Activated CD8-positive, alpha-beta memory T cell treated with anti-CD3 and anti-CD28 coated beads for 36 hours (primary cell): ENCODE measurements at regions not wholly inside any gene's neighbourhood (a gene's known extent, or its start where the extent isn't known, plus 50 kb on each side); places are given as distances from the start of the nearest gene placed in this dataset.
"Not testable (repeated sequence)": the region's sequence is repeated elsewhere in the genome, so short reads cannot be mapped to it uniquely, and the experiment has no call there.

Experiments used
- CTCF ChIA-PET: fragments of 350-600 bp; sonication (Branson Sonifier 250); formaldehyde crosslinking; loops from one replicate; lab custom pipeline; 2021; ENCODE audit warnings: antibody characterized with exemption; lab: Charles Lee
- POLR2A ChIA-PET: fragments of 350-600 bp; sonication (Branson Sonifier 250); formaldehyde crosslinking; loops from one replicate; lab custom pipeline; 2021; ENCODE audit warnings: antibody characterized with exemption; lab: Charles Lee

DNA sequence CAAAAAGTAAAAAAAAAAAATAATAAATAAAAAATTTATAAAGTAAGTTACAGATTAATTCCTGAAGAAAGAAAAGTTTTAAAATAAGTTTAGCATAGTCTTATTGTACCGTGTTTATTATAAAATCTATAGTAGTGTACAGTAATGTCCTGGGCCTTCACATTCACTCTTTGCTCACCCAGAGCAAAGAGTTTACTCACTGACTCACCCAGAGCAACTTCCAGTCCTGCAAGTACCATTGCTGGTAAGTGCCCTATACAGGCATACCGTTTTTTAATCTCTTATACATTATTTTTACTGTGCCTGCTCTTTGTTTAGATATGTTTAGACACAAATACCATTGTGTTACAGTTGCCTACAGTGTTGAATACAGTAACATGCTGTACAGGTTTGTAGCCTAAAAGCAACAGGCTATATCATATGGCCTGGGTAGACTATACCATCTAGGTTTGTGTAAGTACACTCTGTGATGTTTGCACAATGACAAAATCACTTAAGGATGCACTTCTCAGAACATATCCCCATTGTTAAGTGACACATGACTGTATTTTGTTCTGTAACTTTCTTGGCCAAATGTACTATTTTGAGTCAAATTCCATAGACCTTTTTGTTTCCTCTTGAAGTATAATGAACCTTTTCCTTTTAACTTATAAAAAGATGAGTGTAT lies 199.0 kb upstream of the NUDT6 start:
- POLR2A ChIA-PET: no interaction called here
- CTCF ChIA-PET: no interaction called here

- POLR2A ChIA-PET: no interaction called here
- CTCF ChIA-PET: no interaction called here
Measured at GRCh38 chr4:123125477-123125876, 203.1 kb upstream of the NUDT6 start.

- POLR2A ChIA-PET: no interaction called here
- CTCF ChIA-PET: no interaction called here
Measured at GRCh38 chr4:123127218-123127617, 204.8 kb upstream of the NUDT6 start.

DNA sequence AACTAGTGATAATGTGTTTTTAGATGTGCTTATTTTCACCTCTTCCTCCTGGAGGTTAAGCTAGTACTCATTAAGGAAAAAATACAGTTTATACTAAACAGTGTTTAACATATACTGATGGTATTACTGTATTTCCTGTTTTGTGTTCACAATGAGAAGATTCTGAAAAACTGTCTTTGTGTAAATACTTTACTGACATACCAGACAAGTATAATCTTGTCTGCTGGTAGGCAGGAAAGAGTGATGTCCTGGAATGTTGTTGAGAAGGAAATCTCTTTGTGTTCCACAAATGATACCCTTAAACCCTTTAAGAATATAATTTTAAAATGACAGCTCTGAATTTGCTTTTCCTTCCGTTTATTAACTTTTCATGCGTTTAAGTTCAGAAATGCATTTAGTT lies 205.5 kb upstream of the NUDT6 start:
- POLR2A ChIA-PET: no interaction called here
- CTCF ChIA-PET: no interaction called here

DNA sequence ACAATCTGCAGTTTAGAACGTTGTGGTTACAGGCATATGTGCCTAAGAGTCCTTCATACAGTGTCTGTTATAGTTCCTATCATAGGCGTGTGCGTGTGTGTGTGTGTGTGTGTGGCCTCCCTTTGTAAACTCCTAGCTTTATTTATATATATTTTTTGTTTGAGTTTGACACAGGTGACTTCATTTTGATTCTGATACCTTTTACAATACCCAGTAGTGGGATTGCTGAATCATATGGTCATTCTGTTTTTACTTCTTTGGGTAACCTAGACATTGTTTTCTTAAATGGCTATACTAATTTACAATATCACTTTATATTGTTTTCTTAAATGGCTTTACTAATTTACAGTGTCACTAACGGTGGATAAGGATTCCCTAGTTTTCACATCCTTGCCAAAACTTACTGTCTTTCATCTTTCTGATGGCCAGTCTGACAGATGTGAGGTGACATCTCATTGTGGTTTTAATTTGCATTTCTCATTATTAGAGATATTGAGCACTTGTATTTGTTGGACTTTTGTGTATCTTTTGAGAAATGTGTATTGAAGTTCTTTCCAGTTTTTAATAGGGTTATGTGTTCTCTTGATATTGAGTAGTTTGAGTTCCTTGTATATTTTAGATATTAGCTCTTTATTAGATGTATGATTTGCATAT lies 211.1 kb upstream of the NUDT6 start:
- POLR2A ChIA-PET: interaction anchor here (0.5 kb wide), 1 partner anchor 105 kb away, joined by 3 read pairs; no protein-coding TSS in a partner anchor
- CTCF ChIA-PET: no interaction called here

DNA sequence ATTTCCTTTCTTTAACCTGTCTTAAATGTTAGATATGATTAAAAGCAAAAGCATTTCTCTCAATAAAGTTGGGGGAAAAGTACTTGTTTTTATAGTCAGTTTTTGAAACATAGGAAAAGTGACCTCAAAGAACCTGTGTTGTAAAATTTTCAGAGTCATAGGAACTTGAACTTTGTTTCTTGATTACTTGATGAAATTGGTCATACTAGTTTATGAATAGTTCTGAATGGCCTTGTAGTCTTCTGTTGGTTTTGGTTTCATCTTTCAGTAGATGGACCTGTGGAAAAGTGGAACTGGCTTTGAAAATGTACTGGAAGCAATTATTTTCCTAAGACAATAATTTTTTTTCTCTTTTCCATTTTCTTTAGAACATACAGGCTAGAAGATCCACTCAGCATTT lies 222.2 kb upstream of the NUDT6 start:
- CTCF ChIA-PET: no interaction called here
- POLR2A ChIA-PET: no interaction called here

- ChIA-PET POLR2A (no interaction called here), CTCF (no interaction called here)
Measured at GRCh38 chr4:123158576-123158975, 236.2 kb upstream of the NUDT6 start.

DNA sequence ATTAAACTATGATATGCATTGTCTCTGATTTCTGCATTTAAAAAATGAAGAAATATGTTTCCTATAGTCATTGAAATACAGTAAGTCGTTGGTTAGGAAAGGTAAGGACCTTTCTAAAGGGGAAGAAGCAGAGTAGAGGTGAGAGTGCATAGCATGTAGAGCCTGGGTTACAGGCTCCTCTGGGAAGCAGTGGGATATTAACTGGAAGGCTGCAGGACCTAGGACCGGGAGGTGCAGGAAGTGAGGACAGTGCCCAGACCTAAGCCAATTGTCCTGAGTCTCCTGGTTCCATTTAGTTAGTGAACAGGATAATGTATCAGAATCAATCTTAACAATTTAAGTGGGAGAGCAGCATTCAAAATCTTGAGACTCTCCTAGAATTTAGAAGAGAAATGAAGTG lies 237.1 kb upstream of the NUDT6 start:
- ChIA-PET CTCF (no interaction called here), POLR2A (no interaction called here)

DNA sequence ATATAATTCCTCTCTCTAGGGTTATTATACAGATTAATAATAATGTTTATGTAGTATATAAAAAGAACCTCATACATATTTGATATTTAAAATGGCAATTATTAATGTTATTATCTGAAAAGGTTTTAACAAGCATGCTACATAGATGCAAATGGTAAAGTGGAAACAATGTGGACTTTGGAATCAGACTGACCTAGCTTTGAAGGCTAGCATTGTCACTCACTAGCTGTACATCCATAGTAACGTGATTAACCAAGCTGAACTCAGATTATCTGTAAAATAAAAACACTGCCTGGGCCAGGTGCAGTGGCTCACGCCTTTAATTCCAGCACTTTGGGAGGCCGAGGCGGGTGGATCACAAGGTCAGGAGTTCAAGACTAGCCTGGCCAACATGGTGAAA lies 233.7 kb upstream of the SPRY1 start:
- POLR2A ChIA-PET: no interaction called here

GRCh38 chr4:123163501-123163900 lies 233.1 kb upstream of the SPRY1 start:
- CTCF ChIA-PET: no interaction called here
- POLR2A ChIA-PET: no interaction called here

More for the DNA sequence above, 233.7 kb upstream of the SPRY1 start:
- CTCF ChIA-PET: no interaction called here

DNA sequence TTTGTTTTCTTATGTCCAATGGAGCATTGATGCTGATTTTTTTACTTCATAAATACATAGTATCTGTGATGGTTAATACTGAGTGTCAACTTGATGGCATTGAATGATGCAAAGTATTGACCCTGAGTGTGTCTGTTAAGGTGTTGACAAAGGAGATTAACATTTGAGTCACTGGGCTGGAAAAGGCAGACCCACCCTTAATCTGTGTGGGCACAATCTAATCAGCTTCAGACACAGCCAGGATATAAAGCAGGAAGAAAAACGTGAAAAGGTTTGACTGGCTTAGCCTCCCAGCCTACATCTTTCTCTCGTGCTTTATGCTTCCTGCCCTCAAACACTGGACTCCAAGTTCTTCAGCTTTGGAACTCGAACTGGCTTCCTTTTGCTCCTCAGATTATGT lies 230.6 kb upstream of the SPRY1 start:
- ChIA-PET CTCF (no interaction called here), POLR2A (no interaction called here)

DNA sequence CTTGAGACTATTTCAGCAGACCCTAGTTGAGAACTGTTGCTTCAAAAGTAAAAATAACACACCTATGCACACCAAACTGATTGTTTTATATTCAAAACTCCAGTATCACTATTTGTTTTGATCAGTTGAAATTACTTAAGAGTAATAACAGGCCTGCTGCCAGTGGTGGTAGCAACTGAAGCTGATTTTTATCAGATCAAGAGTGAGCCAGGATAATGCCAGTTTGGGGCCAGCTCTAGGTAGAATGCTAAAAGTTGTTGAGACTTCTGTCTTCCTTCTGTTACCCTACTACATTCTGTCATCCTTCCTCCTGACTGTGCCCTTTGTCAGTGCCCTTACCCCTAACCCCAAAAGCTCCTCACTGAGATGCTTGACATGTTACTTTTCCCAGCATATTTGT lies 228.7 kb upstream of the SPRY1 start:
- CTCF ChIA-PET: no interaction called here

GRCh38 chr4:123168812-123169211 lies 227.8 kb upstream of the SPRY1 start:
- POLR2A ChIA-PET: no interaction called here
- CTCF ChIA-PET: interaction anchor here (1.2 kb wide), 1 partner anchor 11 kb away, joined by 3 read pairs; no protein-coding TSS in a partner anchor

More for the DNA sequence above, 228.7 kb upstream of the SPRY1 start:
- POLR2A ChIA-PET: interaction anchor here (0.6 kb wide), 1 partner anchor 125 kb away, joined by 3 read pairs; no protein-coding TSS in a partner anchor

DNA sequence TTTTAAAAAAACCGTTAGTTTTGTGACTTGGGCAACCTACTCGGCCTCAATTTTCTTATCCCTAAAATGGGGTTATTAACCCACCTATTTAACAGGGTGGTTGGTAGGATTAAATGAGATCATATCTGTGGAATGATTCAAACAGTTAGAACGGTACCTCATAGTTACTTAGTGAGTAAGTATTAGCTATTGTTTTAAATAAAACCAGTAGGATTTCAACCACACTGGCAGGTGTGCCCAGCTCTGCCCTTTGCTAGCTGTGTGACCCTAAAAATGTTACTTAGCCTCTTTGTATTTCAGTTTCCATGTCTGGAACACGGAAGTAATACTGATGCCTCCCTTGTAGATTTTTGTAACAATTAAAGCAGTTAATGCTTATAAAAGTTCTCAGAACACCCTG lies 225.8 kb upstream of the SPRY1 start:
- CTCF ChIA-PET: no interaction called here
- POLR2A ChIA-PET: no interaction called here

GRCh38 chr4:123176605-123177004 lies 220.0 kb upstream of the SPRY1 start:
- ChIA-PET POLR2A (no interaction called here), CTCF (no interaction called here)

DNA sequence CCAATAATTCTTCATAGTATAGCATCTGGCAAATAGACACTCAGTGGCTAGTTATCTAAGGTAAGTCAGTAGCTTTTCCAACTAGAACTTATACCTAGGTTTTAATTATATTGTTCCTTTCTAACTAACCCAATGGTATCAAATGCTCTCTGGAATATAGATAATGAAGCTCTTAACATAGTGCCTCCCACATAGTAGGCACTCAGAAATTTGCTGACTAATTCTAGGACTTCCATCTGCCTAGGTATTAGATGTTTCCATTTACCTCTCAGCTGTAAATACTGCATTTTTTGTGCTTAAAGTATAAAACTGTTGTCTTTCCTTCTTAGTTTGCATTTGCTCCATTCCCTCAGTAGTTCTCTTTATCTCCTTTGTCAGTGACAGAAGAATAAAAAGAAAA lies 214.3 kb upstream of the SPRY1 start:
- POLR2A ChIA-PET: no interaction called here
- CTCF ChIA-PET: no interaction called here

DNA sequence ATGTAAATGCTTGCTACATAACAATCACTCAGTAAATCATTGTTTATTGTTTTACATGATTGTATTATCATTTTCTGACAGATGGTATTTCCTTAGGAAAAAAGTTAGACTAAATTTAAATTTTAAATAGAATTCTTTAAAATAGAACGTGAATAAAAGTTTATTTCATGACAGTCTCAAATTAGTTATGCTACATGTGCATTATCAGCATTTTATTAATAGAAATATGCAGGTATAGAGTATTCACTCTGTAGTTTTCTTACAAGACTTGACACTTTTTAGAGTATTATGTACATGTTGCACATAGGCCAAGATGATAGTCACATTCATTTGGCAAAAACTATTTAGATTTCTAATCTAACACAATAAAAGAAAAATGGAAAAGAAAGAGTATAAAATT lies 213.3 kb upstream of the SPRY1 start:
- POLR2A ChIA-PET: no interaction called here
- CTCF ChIA-PET: no interaction called here

DNA sequence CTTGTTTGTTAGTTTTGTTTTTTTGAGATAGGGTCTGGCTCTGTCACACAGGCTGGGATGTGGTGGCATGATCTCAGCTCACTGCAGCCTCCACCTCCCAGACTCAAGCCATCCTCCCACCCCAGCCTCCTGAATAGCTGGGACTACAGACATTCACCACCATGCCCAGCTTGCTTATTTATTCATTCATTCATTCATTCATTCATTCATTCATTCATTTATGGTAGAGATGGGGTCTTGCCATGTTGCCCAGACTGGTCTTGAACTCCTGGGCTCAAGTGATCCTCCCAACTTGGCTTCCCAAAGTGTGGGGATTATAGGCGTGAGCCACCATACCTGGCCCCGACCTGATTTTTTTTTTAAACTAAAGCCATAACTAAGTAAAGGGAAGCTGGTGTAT lies 212.8 kb upstream of the SPRY1 start:
- POLR2A ChIA-PET, CTCF ChIA-PET: not testable (repeated sequence)

DNA sequence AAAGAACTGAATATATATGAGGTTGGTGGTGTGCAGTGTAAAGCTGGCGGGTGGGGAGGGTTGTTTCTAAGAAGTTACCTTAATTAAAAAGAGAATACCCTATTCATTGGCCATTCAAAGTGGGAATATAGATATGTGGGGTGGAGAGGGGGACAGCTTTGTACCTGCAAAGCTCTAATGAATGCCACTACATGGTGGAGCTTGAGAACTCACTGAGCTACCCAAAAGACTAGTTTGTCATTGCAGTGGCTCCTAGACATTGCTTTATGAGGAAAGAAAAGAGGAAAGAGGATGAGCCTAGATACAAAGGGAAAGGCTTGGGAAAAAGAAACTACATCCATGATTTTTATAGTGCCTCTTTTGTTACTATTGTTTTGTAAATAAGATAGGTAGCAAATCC lies 209.9 kb upstream of the SPRY1 start:
- ChIA-PET POLR2A (no interaction called here), CTCF (no interaction called here)

GRCh38 chr4:123190176-123190575 lies 206.4 kb upstream of the SPRY1 start:
- CTCF ChIA-PET: no interaction called here
- POLR2A ChIA-PET: no interaction called here

DNA sequence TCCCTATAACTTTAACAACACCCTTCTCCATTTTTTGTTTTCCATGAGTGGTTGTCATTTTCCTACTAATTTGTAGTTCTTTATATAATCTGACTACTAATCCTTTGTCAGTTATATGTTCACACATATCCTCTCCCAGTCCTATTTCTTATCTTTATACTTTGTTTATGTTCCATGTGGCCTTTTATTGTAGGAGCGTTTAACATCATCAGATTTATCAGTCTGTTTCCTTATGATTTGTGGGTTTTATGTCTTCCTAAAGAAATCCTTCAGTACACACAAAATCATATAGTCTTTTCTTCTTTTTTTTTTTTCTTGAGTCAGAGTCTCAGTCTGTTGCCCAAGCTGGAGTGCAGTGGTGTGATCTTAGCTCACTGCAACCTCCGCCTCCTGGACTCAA lies 204.9 kb upstream of the SPRY1 start:
- CTCF ChIA-PET: no interaction called here

More for the DNA sequence above, 204.9 kb upstream of the SPRY1 start:
- POLR2A ChIA-PET: no interaction called here
